SK-N-SH treated with all-trans-retinoic acid at 6 μM for 48 hours (cell line): ENCODE measurements at regions not wholly inside any gene's neighbourhood (a gene's known extent, or its start where the extent isn't known, plus 50 kb on each side); places are given as distances from the start of the nearest gene placed in this dataset.
"Not testable (repeated sequence)": the region's sequence is repeated elsewhere in the genome, so short reads cannot be mapped to it uniquely, and the experiment has no call there.

Experiments
- ATAC-seq: fragments of 200-7000 bp; cut with Tn5 transposase; 3 replicates; pipeline ENCODE4 v1.9.1; 2020; ENCODE audit warnings: mild to moderate bottlenecking, moderate library complexity
- ARNTL ChIP-seq: fragments of 450-650 bp; formaldehyde crosslinking; IDR thresholded peaks from 2 replicates; pipeline ENCODE4 v1.5.0; 2020; ENCODE audit warnings: low read depth, mild to moderate bottlenecking, moderate library complexity, borderline replicate concordance
- CREB5 ChIP-seq: fragments of 250-450 bp; sonication (Bioruptor Pico); IDR thresholded peaks from 2 replicates; pipeline ENCODE4 v1.5.1; 2020; ENCODE audit warnings: low read depth, mild to moderate bottlenecking, moderate library complexity
- CSDC2 ChIP-seq: fragments of 250-450 bp; sonication (Bioruptor Pico); IDR thresholded peaks from 2 replicates; pipeline ENCODE4 v1.5.0; 2020; ENCODE audit warnings: mild to moderate bottlenecking, moderate library complexity
- CSRNP3 ChIP-seq: fragments of 250-450 bp; sonication (Bioruptor Pico); IDR thresholded peaks from 2 replicates; pipeline ENCODE4 v1.5.1; 2021; ENCODE audit warnings: mild to moderate bottlenecking, moderate library complexity
- ESRRG ChIP-seq: fragments of 250-450 bp; sonication (Bioruptor Pico); IDR thresholded peaks from 2 replicates; pipeline ENCODE4 v1.6.1; 2021; ENCODE audit warnings: mild to moderate bottlenecking
- GLIS3 ChIP-seq: fragments of 250-450 bp; sonication (Bioruptor Pico); IDR thresholded peaks from 2 replicates; pipeline ENCODE4 v1.5.0; 2020; ENCODE audit warnings: mild to moderate bottlenecking, moderate library complexity
- ISL1 ChIP-seq: fragments of 250-450 bp; sonication (Bioruptor Pico); IDR thresholded peaks from 2 replicates; pipeline ENCODE4 v2.1.2; 2022; ENCODE audit warnings: mild to moderate bottlenecking, moderate library complexity
- OSR1 ChIP-seq: fragments of 250-450 bp; sonication (Bioruptor Pico); IDR thresholded peaks from 2 replicates; pipeline ENCODE4 v1.8.0; 2022; ENCODE audit warnings: moderate library complexity, mild to moderate bottlenecking, inconsistent platforms
- PATZ1 ChIP-seq: fragments of 250-450 bp; sonication (Bioruptor Pico); IDR thresholded peaks from 2 replicates; pipeline ENCODE4 v1.8.0; 2020; ENCODE audit warnings: mild to moderate bottlenecking, moderate library complexity, borderline replicate concordance
- POU6F1 ChIP-seq: fragments of 250-450 bp; sonication (Bioruptor Pico); IDR thresholded peaks from 2 replicates; pipeline ENCODE4 v1.8.0; 2021; ENCODE audit warnings: low read depth, mild to moderate bottlenecking, moderate library complexity, borderline replicate concordance
- PPARA ChIP-seq: fragments of 250-450 bp; sonication (Bioruptor Pico); IDR thresholded peaks from 2 replicates; pipeline ENCODE4 v1.5.0; 2020; ENCODE audit warnings: mild to moderate bottlenecking, borderline replicate concordance
- RARB ChIP-seq: fragments of 250-450 bp; sonication (Bioruptor Pico); IDR thresholded peaks from 2 replicates; pipeline ENCODE4 v1.8.0; 2021; ENCODE audit warnings: mild to moderate bottlenecking, moderate library complexity
- SNAI2 ChIP-seq: fragments of 250-450 bp; sonication (Bioruptor Pico); IDR thresholded peaks from 2 replicates; pipeline ENCODE4 v1.5.0; 2020; ENCODE audit warnings: mild to moderate bottlenecking, moderate library complexity
- TCF4 ChIP-seq: fragments of 250-450 bp; sonication (Bioruptor Pico); IDR thresholded peaks from 2 replicates; pipeline ENCODE4 v1.8.0; 2021; ENCODE audit warnings: mild to moderate bottlenecking, moderate library complexity, borderline replicate concordance
- TOX ChIP-seq: fragments of 250-450 bp; sonication (Bioruptor Pico); IDR thresholded peaks from 2 replicates; pipeline ENCODE4 v1.8.0; 2021; ENCODE audit warnings: mild to moderate bottlenecking, moderate library complexity, borderline replicate concordance
- TSHZ2 ChIP-seq: fragments of 250-450 bp; sonication (Bioruptor Pico); IDR thresholded peaks from 2 replicates; pipeline ENCODE4 v1.5.0; 2020; ENCODE audit warnings: mild to moderate bottlenecking, moderate library complexity
- ZC3H10 ChIP-seq: fragments of 250-450 bp; sonication (Bioruptor Pico); IDR thresholded peaks from 2 replicates; pipeline ENCODE4 v1.5.1; 2021; ENCODE audit warnings: mild to moderate bottlenecking, moderate library complexity
- ZFP3 ChIP-seq: fragments of 250-450 bp; sonication (Bioruptor Pico); IDR thresholded peaks from 2 replicates; pipeline ENCODE4 v1.5.0; 2020; ENCODE audit warnings: mild to moderate bottlenecking, moderate library complexity
- ZFP30 ChIP-seq: fragments of 450-650 bp; formaldehyde crosslinking; IDR thresholded peaks from 2 replicates; pipeline ENCODE4 v1.5.0; 2022; ENCODE audit warnings: mild to moderate bottlenecking, moderate library complexity
- ZNF565 ChIP-seq: fragments of 450-650 bp; formaldehyde crosslinking; conservative IDR thresholded peaks from 2 replicates; pipeline ENCODE4 v1.5.0; 2020; ENCODE audit warnings: low read depth, mild to moderate bottlenecking, moderate library complexity
- ZNF70 ChIP-seq: fragments of 450-650 bp; formaldehyde crosslinking; IDR thresholded peaks from 2 replicates; pipeline ENCODE4 v1.5.0; 2020; ENCODE audit warnings: mild to moderate bottlenecking, moderate library complexity

- ATAC-seq: no peak
- TF ChIP-seq SNAI2 (CRISPR knock-in tag) (no peak), TSHZ2 (no peak), PATZ1 (no peak)
These were observed 201.3 kb downstream of the AKAP7 start for GRCh38 chr6:131336596-131336995.

- ATAC-seq: not testable (repeated sequence)
These were observed 211.6 kb downstream of the AKAP7 start for GRCh38 chr6:131346896-131347295.

- no peak for ATAC-seq
- TF ChIP-seq GLIS3 (CRISPR knock-in tag): no peak
These were observed 213.3 kb downstream of the AKAP7 start for GRCh38 chr6:131348572-131348971.

- TF ChIP-seq SNAI2 (CRISPR knock-in tag) (no peak), ZFP30 (CRISPR knock-in tag) (no peak), CSDC2 (CRISPR knock-in tag) (no peak), ZNF565 (CRISPR knock-in tag) (no peak), TOX (CRISPR knock-in tag) (no peak), ZFP3 (CRISPR knock-in tag) (no peak), ISL1 (CRISPR knock-in tag) (no peak), PPARA (CRISPR knock-in tag) (no peak), GLIS3 (CRISPR knock-in tag) (no peak), ARNTL (CRISPR knock-in tag) (no peak)
- no peak for ATAC-seq
These were observed 213.9 kb downstream of the AKAP7 start for GRCh38 chr6:131349199-131349598.

- ATAC-seq: no peak
- TF ChIP-seq SNAI2 (CRISPR knock-in tag) (no peak), ISL1 (CRISPR knock-in tag) (no peak), ZC3H10 (no peak), ESRRG (CRISPR knock-in tag) (no peak), ARNTL (CRISPR knock-in tag) (no peak), PATZ1 (no peak), POU6F1 (CRISPR knock-in tag) (no peak), TCF4 (no peak), ZNF70 (no peak), CSDC2 (CRISPR knock-in tag) (no peak), CSRNP3 (CRISPR knock-in tag) (no peak), RARB (CRISPR knock-in tag) (no peak), OSR1 (CRISPR knock-in tag) (no peak), CREB5 (no peak)
These were observed 217.8 kb downstream of the AKAP7 start for GRCh38 chr6:131353106-131353505.
